Coronary artery (tissue), 2 donors: ENCODE measurements at regions not wholly inside any gene's neighbourhood (a gene's known extent, or its start where the extent isn't known, plus 50 kb on each side); places are given as distances from the start of the nearest gene placed in this dataset.
"Not testable (repeated sequence)": the region's sequence is repeated elsewhere in the genome, so short reads cannot be mapped to it uniquely, and the experiment has no call there.

Source experiments
- DNase-seq: peaks from one replicate; pipeline ENCODE4 v3.0.0-alpha.2; 2017; ENCODE audit warnings: low spot score
- H3K27ac ChIP-seq, 2 donors: fragments of 200-600 bp; sonication (generic); one replicate each; pipeline ENCODE4 v1.5.1; 2016 to 2019
- H3K4me3 ChIP-seq: fragments of 200-600 bp; sonication (generic); 2 replicates; pipeline ENCODE4 v1.5.1; 2016; ENCODE audit warnings: mild to moderate bottlenecking, moderate library complexity
- TF ChIP-seq, protein P1 (sequence below): fragments of 200-600 bp; sonication (generic); IDR thresholded peaks from one replicate; pipeline ENCODE4 v1.5.1; 2019; ENCODE audit warnings: antibody characterized with exemption

GRCh38 chr13:87311165-87311564 is 360.0 kb upstream of the SLITRK5 start:
- TF ChIP-seq, protein P1, sequence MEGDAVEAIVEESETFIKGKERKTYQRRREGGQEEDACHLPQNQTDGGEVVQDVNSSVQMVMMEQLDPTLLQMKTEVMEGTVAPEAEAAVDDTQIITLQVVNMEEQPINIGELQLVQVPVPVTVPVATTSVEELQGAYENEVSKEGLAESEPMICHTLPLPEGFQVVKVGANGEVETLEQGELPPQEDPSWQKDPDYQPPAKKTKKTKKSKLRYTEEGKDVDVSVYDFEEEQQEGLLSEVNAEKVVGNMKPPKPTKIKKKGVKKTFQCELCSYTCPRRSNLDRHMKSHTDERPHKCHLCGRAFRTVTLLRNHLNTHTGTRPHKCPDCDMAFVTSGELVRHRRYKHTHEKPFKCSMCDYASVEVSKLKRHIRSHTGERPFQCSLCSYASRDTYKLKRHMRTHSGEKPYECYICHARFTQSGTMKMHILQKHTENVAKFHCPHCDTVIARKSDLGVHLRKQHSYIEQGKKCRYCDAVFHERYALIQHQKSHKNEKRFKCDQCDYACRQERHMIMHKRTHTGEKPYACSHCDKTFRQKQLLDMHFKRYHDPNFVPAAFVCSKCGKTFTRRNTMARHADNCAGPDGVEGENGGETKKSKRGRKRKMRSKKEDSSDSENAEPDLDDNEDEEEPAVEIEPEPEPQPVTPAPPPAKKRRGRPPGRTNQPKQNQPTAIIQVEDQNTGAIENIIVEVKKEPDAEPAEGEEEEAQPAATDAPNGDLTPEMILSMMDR, result no peak
- H3K27ac ChIP-seq, result no peak overlapping the region
- H3K4me3 ChIP-seq, result no peak overlapping the region
- DNase-seq, result no peak

- DNase-seq, result no peak
- TF ChIP-seq, protein P1, result no peak
- Histone ChIP-seq H3K4me3 (no peak overlapping the region), H3K27ac (no peak overlapping the region)
Observed at GRCh38 chr13:87314822-87315221, 356.3 kb upstream of the SLITRK5 start.

- Histone ChIP-seq H3K27ac (no peak overlapping the region), H3K4me3 (no peak overlapping the region)
- TF ChIP-seq, protein P1, result no peak
- DNase-seq, result no peak
Observed at GRCh38 chr13:87322386-87322785, 348.8 kb upstream of the SLITRK5 start.

- TF ChIP-seq, protein P1, result no peak
- Histone ChIP-seq H3K27ac (no peak overlapping the region), H3K4me3 (no peak overlapping the region)
- no peak for DNase-seq
Observed at GRCh38 chr13:87324558-87324957, 346.6 kb upstream of the SLITRK5 start.

GRCh38 chr13:87331178-87331577 is 340.0 kb upstream of the SLITRK5 start:
- Histone ChIP-seq H3K4me3 (no peak overlapping the region), H3K27ac (no peak overlapping the region)
- DNase-seq, result no peak
- TF ChIP-seq, protein P1, result no peak

DNA sequence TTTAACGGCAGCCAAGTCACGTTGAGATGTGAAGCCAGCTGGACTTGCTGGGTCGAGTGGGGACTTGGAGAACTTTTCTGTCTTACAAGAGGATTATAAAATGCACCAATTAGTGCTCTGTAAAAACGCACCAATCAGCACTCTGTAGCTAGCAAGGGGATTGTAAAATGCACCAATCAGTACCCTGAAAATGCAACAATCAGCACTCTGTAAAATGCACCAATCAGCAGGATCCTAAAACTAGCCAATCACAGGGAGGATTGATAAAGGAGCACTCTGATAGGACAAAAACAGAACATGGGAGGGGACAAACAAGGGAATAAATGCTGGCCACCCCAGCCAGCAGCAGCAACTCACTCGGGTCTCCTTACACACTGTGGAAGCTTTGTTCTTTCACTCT is 337.6 kb upstream of the SLITRK5 start:
- no peak for DNase-seq
- H3K4me3 ChIP-seq, result no peak overlapping the region
- TF ChIP-seq, protein P1, result no peak
- no peak overlapping the region for H3K27ac ChIP-seq

DNA sequence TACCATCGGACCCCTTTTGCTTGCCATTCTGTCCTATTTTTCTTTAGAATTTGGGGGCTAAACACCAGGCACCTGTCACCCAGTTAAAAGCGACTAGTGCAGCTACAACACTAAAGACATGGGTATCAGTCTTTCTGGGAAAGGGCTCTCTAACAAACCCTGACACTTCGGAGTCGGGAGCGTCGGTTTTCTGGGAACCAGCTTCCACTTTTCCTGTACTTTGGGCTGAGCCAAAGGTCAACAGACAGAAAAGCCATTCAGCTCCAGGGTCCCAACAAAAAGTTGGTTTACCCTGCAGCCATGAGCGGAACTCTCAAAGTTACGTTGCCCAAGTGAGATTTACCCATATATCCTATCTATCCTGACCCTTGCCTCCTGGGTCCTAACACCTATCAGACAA is 337.0 kb upstream of the SLITRK5 start:
- no peak overlapping the region for H3K27ac ChIP-seq
- no peak for DNase-seq
- no peak overlapping the region for H3K4me3 ChIP-seq
- TF ChIP-seq, protein P1, result no peak

DNA sequence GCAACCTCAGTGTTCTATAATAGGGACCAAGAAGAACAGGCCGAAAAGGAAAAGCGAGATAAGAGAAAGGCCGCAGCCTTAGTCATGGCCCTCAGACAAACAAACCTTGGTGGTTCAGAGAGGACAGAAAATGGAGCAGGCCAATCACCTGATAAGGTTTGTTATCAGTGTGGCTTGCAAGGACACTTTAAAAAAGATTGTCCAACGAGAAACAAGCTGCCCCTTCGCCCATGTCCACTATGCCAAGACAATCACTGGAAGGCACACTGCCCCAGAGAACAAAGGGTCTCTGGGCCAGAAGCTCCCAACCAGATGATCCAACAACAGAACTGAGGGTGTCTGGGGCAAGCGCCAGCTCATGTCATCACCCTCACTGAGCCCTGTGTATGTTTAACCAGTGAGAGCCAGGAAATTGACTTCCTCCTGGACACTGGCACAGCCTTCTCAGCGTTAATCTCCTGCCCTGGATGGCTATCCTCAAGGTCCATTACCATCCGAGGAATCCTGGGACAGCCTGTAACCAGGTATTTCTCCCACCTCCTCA is 334.8 kb upstream of the SLITRK5 start:
- DNase-seq, H3K27ac ChIP-seq, H3K4me3 ChIP-seq: not testable (repeated sequence)
